GM19099 (cell line): ENCODE measurements at regions not wholly inside any gene's neighbourhood (a gene's known extent, or its start where the extent isn't known, plus 50 kb on each side); places are given as distances from the start of the nearest gene placed in this dataset.

Experiments used
- POLR2A ChIP-seq: IDR thresholded peaks from 3 replicates; pipeline ENCODE4 v1.6.1; 2011; ENCODE audit warnings: low read depth; ENCODE audit not compliant: insufficient read length; ENCODE audit errors: extremely low read depth

GRCh38 chr17:68097161-68097805 lies 61.7 kb downstream of the KPNA2 start:
- no peak for TF ChIP-seq POLR2A

- no peak for TF ChIP-seq POLR2A
These were observed 64.6 kb downstream of the KPNA2 start for GRCh38 chr17:68100000-68100641.

- no peak for TF ChIP-seq POLR2A
These were observed 65.8 kb downstream of the KPNA2 start for GRCh38 chr17:68101075-68101986.

GRCh38 chr17:68101987-68102314 lies 66.4 kb downstream of the KPNA2 start:
- no peak for TF ChIP-seq POLR2A

GRCh38 chr17:68102318-68102758 lies 66.8 kb downstream of the KPNA2 start:
- no peak for TF ChIP-seq POLR2A

GRCh38 chr17:68103148-68103547 lies 67.6 kb downstream of the KPNA2 start:
- no peak for TF ChIP-seq POLR2A

- no peak for TF ChIP-seq POLR2A
These were observed 70.5 kb downstream of the KPNA2 start for GRCh38 chr17:68106085-68106484.

- no peak for TF ChIP-seq POLR2A
These were observed 71.8 kb downstream of the KPNA2 start for GRCh38 chr17:68107373-68107772.

- no peak for TF ChIP-seq POLR2A
These were observed 72.9 kb downstream of the KPNA2 start for GRCh38 chr17:68108313-68109000.

GRCh38 chr17:68122587-68122986 lies 87.1 kb downstream of the KPNA2 start:
- no peak for TF ChIP-seq POLR2A

GRCh38 chr17:68125111-68125870 lies 89.8 kb downstream of the KPNA2 start:
- TF ChIP-seq POLR2A, result no peak

GRCh38 chr17:68127914-68128313 lies 92.4 kb downstream of the KPNA2 start:
- no peak for TF ChIP-seq POLR2A

- TF ChIP-seq POLR2A, result no peak
These were observed 95.9 kb downstream of the KPNA2 start for GRCh38 chr17:68131456-68131855.

GRCh38 chr17:68133346-68134045 lies 98.0 kb downstream of the KPNA2 start:
- TF ChIP-seq POLR2A, result no peak
